HG02763 (cell line): ENCODE measurements at regions not wholly inside any gene's neighbourhood (a gene's known extent, or its start where the extent isn't known, plus 50 kb on each side); places are given as distances from the start of the nearest gene placed in this dataset.

Experiments used
- ATAC-seq: cut with Tn5 transposase; IDR thresholded peaks from one replicate; pipeline ENCODE4 v1.9.1; 2021; ENCODE audit warnings: mild to moderate bottlenecking, moderate library complexity; ENCODE audit not compliant: unreplicated experiment

DNA sequence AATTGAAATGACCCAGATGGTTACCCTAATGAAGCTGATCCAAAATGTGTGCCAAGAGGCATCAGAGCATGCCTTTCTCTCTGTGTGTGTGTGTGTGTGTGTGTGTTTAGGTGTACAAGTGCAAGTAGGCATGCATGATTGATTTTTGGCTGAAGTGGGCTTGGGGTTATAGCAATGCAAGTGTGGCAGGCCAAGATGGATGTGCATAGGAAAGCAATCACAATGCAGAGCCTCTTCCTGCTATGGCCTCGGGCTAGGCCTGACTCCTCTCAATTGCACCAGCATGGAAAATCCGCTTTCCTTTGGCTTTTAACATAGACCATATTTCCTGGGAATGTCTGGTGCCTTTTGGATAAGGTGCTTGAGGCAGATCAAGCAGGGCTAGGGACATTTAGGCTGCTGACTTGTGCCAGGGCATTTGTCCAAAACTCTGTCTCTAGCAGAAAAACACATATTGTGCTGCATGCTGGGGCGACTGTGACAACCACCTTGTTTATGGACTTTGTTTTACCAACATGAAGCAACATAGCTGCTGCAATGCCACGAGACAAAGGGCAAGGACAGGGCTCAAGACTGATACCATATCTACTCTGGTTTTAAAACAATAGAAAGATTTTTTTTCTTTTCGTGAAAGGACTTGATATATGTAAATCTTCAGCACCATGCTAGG lies 395.7 kb downstream of the RAPGEF2 start:
- ATAC-seq: no peak

- ATAC-seq: no peak
These were observed 398.0 kb downstream of the RAPGEF2 start for GRCh38 chr4:159500861-159501260.

DNA sequence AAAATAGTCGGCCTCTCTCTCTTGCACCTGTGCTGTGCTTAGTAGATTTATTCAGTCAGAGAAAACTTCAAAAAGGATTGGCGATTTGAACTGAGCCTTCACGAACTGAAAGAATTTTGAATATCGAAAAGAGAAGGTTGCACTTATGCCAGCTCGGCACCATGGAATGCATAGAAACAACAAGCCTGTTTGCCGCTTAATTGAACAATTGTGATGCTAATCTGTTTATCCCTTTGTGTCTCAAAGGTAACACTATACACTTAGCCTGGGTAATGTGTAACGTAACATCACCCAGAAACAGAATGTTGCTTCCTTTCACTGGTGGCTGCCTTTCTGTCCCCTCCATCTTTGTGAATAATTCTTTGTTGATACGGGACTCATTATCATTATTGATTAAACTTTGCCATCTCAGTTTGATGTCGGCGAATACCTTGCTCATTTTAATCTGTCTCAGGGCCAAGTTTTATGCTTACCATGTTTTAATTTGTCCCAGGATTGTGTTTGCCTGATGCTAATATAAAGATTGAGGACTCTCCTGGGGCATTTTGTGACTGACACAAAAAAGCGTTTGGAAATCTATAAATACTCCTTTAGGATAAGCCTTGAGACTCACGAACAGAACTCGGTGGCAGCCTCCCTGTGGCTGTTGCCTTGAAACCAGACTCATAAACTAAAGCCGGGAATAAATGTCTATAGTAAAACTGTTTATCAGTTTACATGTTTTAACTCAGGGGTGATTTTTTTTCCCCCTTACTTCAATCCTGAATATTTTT lies 400.5 kb downstream of the RAPGEF2 start:
- no peak for ATAC-seq

DNA sequence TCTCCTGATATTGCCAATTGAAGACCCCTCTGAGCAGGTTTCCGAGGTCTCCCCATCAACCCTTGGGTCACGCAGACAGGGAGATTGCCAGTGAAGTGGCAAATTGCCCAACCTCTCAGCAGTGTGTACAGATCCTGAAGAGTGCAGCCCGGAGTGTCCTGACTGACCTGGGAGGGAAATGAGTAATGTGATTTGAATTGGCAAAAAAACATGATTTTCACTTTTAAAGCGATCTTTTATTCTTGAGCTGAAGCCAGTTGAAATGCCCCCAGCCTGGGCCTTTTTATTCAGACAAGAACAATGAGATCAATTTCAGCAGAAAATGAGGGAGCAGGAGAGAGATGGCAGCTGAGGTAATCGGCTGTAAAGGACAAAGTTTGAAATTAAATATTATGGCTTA lies 401.8 kb downstream of the RAPGEF2 start:
- ATAC-seq: no peak

DNA sequence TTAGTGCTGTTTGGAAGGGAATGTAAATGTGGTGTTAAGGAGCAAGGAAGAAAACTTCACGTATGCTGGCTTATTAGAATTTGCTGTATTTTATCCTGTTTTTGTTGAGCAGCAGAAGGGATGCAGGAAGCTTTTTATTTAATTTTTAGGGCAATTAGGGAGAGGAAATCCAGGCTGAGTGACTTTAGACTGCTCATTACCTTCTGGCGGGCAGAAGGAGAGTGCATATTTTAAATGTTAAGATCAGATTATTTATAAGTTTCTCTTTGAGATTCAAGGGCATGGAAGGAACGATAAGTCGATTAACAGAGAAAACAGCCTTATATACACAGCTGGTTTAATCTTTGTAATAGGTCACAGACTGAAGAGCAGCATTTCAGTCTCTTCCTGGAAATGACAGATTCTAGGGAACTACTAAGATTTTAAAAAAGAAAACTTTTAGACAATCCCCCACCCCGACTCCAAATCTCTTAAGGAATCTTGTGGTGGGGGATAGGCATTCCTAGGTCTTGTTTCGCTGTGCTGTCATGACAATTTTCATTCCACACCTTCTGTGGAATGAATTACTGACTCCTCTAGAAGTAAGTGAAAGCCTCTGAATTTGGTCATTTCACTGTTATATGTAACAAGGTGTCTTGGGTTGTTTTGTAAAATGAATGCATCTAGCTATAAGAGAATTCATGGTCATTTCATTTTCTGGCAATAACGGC lies 402.5 kb downstream of the RAPGEF2 start:
- no peak for ATAC-seq

- no peak for ATAC-seq
These were observed 404.1 kb downstream of the RAPGEF2 start for GRCh38 chr4:159506801-159507517.

DNA sequence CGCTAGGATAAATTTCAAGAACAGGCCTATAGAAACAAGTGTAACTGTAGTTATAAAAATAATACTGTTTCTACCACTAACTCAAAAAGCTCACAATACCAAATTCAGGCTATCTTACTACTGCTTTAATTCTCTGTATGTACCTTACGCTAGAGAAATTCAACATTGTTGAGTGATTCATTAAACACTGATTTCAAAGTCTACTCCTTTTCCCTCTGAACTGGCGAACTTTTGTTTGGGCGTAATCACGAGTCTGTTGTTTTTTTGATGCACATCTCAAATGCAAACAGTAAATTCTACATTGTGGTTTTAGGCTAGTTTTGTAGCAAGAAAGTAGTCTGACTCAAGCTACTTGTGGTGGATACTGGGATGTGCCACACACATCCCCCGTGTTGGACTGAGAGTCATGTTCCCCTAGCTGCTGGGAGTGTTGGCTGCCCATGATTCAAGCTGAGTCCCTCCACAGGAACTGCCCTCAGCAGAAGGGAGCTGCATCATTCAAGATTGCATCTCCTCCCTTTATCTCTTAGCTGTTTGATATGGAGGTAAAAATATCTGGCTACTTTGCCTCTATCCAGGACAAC lies 406.1 kb downstream of the RAPGEF2 start:
- no peak for ATAC-seq

DNA sequence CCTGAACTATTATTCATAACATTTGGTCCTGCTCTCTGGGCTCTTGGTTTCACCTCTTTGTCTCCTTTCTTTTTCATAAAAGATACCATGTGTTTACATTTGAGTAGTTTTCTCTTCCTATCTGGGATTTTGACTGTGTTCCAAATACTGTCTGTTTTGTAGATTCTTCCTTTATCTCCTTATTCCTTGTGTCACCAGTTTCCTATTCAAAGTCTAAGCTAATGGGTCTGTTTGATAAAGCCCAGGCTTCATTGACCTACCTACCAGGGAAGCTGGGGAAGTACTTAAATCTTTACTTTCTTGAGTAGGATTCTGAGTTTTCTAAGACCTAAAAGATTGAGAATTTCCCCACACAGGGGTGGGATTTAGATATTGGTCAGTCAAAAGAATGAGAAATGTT lies 409.5 kb downstream of the RAPGEF2 start:
- ATAC-seq: no peak

- no peak for ATAC-seq
These were observed 412.6 kb downstream of the RAPGEF2 start for GRCh38 chr4:159515314-159516025.

- ATAC-seq: no peak
These were observed 413.8 kb downstream of the RAPGEF2 start for GRCh38 chr4:159516556-159517140.

DNA sequence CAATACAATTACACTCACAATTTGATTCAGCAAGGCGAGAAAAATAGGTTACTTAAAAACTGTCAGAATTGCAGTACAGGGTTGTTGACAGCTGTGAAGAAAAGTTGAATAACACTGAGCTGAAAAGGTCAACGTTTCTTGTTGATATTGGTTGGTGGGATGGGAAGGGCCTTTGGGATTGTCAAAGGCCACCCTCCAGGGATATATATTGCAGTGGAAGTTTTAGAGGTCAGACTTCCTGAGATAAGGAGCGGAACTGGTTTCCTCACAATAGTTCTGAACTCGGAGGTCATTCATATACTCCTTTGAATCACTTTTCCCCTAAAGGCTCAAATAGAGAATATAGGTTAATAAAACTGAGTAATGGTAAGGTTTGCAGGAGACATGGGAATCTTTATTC lies 417.2 kb downstream of the RAPGEF2 start:
- ATAC-seq: no peak

DNA sequence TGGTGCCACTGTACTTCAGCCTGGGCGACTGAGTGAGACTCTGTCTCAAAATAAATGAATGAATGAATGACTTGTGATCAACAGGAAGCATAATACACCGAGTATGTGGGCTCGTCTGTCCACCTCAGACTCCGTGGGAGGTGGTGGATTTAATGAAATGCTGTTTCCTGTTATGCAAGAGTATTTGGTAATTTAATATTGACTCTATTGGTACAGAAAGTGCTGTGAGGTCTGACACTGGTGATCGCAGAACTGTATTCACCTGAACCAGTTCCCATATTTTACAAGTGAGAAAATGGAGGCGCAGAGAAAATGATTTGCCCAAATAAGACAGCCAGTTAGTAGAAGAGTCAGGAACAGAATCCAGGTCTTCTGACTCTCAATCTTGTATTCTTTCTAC lies 423.3 kb downstream of the RAPGEF2 start:
- ATAC-seq: no peak

- no peak for ATAC-seq
These were observed 431.8 kb downstream of the RAPGEF2 start for GRCh38 chr4:159534655-159535054.

GRCh38 chr4:159538556-159538955 lies 435.7 kb downstream of the RAPGEF2 start:
- ATAC-seq: no peak

DNA sequence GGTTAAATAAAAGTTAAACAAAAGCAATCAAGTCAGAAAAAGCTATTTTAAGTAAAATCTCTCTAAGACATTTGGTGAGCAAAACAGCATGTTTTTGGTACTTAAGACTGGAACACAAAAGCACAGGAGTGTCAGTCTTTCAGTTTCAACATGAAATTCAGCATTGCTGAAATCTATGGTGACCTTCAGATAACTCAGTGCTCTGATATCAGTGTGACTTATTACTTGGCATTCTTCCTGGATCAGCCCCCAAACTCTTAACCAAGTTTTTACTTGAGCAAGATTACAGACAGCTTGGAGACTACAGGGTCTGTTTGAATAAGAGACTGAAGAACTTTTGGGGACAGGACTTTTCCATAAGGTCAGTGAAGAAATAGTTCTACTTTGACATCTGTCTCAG lies 437.2 kb downstream of the RAPGEF2 start:
- no peak for ATAC-seq

DNA sequence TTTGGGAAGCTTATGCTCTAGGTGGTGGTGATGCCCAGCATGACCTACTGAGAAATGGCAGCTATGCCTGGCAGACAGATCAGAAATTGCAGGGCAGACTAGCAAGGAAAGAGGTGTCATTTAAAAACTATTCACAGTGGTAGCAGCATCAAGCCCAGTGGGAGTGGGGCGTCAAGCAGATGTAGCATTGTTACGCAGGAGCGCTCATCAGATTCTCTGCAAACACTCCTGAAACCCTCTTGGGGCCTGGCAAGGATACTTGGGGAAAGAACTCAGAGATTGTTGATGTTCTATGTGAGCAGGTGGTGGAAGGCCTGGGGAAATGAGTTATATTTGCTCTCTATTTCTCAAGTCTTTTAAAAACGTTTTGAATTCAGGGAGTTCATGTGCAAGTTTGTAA lies 437.6 kb downstream of the RAPGEF2 start:
- no peak for ATAC-seq

GRCh38 chr4:159541143-159541542 lies 438.3 kb downstream of the RAPGEF2 start:
- no peak for ATAC-seq

GRCh38 chr4:159542296-159542695 lies 439.4 kb downstream of the RAPGEF2 start:
- ATAC-seq: no peak

DNA sequence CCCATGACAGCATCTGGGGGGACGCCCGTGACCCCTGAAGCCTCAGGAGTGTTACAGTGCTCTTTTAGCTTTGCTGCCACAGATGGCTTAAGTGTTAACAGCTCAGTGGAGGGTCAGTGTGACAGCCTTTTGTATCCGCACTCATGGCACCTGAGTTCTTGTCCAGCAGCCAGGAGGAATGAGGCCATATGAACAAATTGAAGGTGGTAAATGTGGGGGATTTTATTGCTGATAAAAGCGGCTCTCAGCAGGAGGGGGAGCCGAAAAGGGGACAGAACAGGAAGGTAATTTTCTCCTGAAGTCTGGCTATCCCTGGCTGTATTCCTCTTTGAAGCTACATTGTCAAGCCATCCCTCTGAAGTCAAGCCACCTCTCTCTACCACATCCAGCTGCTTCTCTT lies 441.0 kb downstream of the RAPGEF2 start:
- ATAC-seq: no peak

DNA sequence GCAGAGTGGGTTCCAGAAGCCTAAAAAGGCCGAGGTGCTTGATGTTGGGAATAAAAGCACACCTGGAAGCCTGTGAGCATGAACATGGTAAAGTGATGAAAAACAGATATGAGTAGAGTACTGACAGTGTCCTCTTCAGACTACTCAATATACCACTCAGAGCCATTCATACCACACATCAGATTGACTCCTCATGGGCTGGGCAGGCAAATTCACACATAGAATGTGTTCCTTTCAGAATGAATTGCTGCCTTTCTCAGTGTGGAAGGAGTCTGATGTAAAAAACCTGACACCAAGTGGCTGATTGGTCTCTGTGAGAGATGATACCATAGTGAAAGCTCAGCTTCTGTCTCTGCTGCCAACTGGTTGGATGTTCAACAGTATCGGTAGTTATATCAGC lies 442.7 kb downstream of the RAPGEF2 start:
- ATAC-seq: no peak
